Mesothelial cell of epicardium (in vitro differentiated cells): ENCODE measurements at regions not wholly inside any gene's neighbourhood (a gene's known extent, or its start where the extent isn't known, plus 50 kb on each side); places are given as distances from the start of the nearest gene placed in this dataset.

Experiments
- DNase-seq, 2 experiments: peaks; one replicate each; pipeline ENCODE4 v3.0.0; 2021; ENCODE audit warnings: low spot score in 2 of 2; ENCODE audit not compliant: unreplicated experiment in 2 of 2
- H3K27ac Mint-ChIP-seq: 2 replicates; pipeline ENCODE4 v1.8.0; 2021; ENCODE audit warnings: mixed read lengths
- H3K27me3 Mint-ChIP-seq: 2 replicates; pipeline ENCODE4 v1.8.0; 2021; ENCODE audit warnings: low read depth, mixed read lengths
- H3K36me3 Mint-ChIP-seq: 2 replicates; pipeline ENCODE4 v1.8.0; 2021; ENCODE audit warnings: mixed read lengths
- H3K4me1 Mint-ChIP-seq: 2 replicates; pipeline ENCODE4 v1.8.0; 2021; ENCODE audit warnings: mixed read lengths
- H3K4me3 Mint-ChIP-seq: 2 replicates; pipeline ENCODE4 v1.8.0; 2021; ENCODE audit warnings: mild to moderate bottlenecking, moderate library complexity, mixed read lengths
- H3K9me3 Mint-ChIP-seq: 2 replicates; pipeline ENCODE4 v1.8.0; 2021; ENCODE audit warnings: mixed read lengths
- CTCF ChIP-seq: fragments of 200-600 bp; sonication (generic); IDR thresholded peaks from one replicate; pipeline ENCODE4 v1.5.0; 2021; ENCODE audit warnings: antibody characterized with exemption; ENCODE audit not compliant: unreplicated experiment

- Mint-ChIP-seq H3K27ac (no peak overlapping the region), H3K4me1 (peaks cover 8% of the 10 kb centered on the region), H3K36me3 (no peaks in the 10 kb centered on the region), H3K27me3 (no peaks in the 10 kb centered on the region), H3K4me3 (no peak overlapping the region), H3K9me3 (peaks cover 3% of the 10 kb centered on the region)
- TF ChIP-seq CTCF: no peak
- no peak for DNase-seq
Observed at GRCh38 chr9:108113596-108113995, 624.0 kb upstream of the KLF4 start.

GRCh38 chr9:108109927-108110690 lies 620.5 kb upstream of the KLF4 start:
- H3K4me3 Mint-ChIP-seq: no peak overlapping the region
- DNase-seq: no peak
- H3K36me3 Mint-ChIP-seq: no peaks in the 10 kb centered on the region
- H3K27ac Mint-ChIP-seq: no peak overlapping the region
- TF ChIP-seq CTCF: no peak
- H3K27me3 Mint-ChIP-seq: no peaks in the 10 kb centered on the region
- H3K4me1 Mint-ChIP-seq: no peaks in the 10 kb centered on the region
- no peaks in the 10 kb centered on the region for H3K9me3 Mint-ChIP-seq

GRCh38 chr9:108108852-108109448 lies 619.4 kb upstream of the KLF4 start:
- Mint-ChIP-seq H3K27ac (no peak overlapping the region), H3K27me3 (no peaks in the 10 kb centered on the region)
- TF ChIP-seq CTCF: no peak

GRCh38 chr9:108108280-108108851 lies 618.8 kb upstream of the KLF4 start:
- no peak for DNase-seq
- Mint-ChIP-seq H3K36me3 (no peaks in the 10 kb centered on the region), H3K27ac (no peak overlapping the region), H3K4me1 (peaks cover 7% of the 10 kb centered on the region), H3K4me3 (no peak overlapping the region), H3K9me3 (no peaks in the 10 kb centered on the region), H3K27me3 (no peaks in the 10 kb centered on the region)
- no peak for TF ChIP-seq CTCF

More at GRCh38 chr9:108108852-108109448, 619.4 kb upstream of the KLF4 start:
- H3K4me1 Mint-ChIP-seq: peaks cover 5% of the 10 kb centered on the region
- H3K36me3 Mint-ChIP-seq: no peaks in the 10 kb centered on the region
- no peaks in the 10 kb centered on the region for H3K9me3 Mint-ChIP-seq
- no peak overlapping the region for H3K4me3 Mint-ChIP-seq
- DNase-seq: no peak

GRCh38 chr9:108105885-108106284 lies 616.3 kb upstream of the KLF4 start:
- DNase-seq: no peak
- H3K4me1 Mint-ChIP-seq: peaks cover 15% of the 10 kb centered on the region
- H3K36me3 Mint-ChIP-seq: no peaks in the 10 kb centered on the region
- H3K27me3 Mint-ChIP-seq: no peaks in the 10 kb centered on the region
- no peaks in the 10 kb centered on the region for H3K9me3 Mint-ChIP-seq
- H3K4me3 Mint-ChIP-seq: no peak overlapping the region
- TF ChIP-seq CTCF: no peak
- no peak overlapping the region for H3K27ac Mint-ChIP-seq
